Liver (tissue), 3 donors: ENCODE measurements at regions not wholly inside any gene's neighbourhood (a gene's known extent, or its start where the extent isn't known, plus 50 kb on each side); places are given as distances from the start of the nearest gene placed in this dataset.

Source experiments
- ATF3 ChIP-seq: IDR thresholded peaks from 2 replicates; pipeline ENCODE4 v1.6.1; 2016; ENCODE audit warnings: antibody characterized with exemption
- FOXA1 ChIP-seq: IDR thresholded peaks from 2 replicates; pipeline ENCODE4 v1.6.1; 2016; ENCODE audit warnings: antibody characterized with exemption
- JUND ChIP-seq, 2 donors: IDR thresholded peaks; 2 replicates each; pipeline ENCODE4 v1.6.1; 2016; ENCODE audit warnings: antibody characterized with exemption in 2 of 2
- RAD21 ChIP-seq, 2 donors: IDR thresholded peaks; 2 replicates each; pipeline ENCODE4 v1.6.1; 2016; ENCODE audit warnings: antibody characterized with exemption in 2 of 2, mild to moderate bottlenecking in 2 of 2
- YY1 ChIP-seq: IDR thresholded peaks from 2 replicates; pipeline ENCODE4 v1.6.1; 2016; ENCODE audit warnings: antibody characterized with exemption, mild to moderate bottlenecking
- TF ChIP-seq, protein P1 (sequence below): fragments of 150-350 bp; IDR thresholded peaks from 2 replicates; pipeline ENCODE4 v1.5.1; 2017; ENCODE audit warnings: improper control_type of control experiment, low read depth, low read length; ENCODE audit not compliant: missing input control
- TF ChIP-seq, protein P2 (sequence below): IDR thresholded peaks from 2 replicates; pipeline ENCODE4 v1.6.1; 2016; ENCODE audit warnings: antibody characterized with exemption
- TF ChIP-seq, protein P3 (sequence below): IDR thresholded peaks from 2 replicates; pipeline ENCODE4 v1.6.1; 2016; ENCODE audit warnings: antibody characterized with exemption, mild to moderate bottlenecking
- donor health status: healthy.
- donor health status: healthy.

GRCh38 chr14:101460986-101461750 lies 100.1 kb upstream of the DIO3 start:
- TF ChIP-seq, protein P1, sequence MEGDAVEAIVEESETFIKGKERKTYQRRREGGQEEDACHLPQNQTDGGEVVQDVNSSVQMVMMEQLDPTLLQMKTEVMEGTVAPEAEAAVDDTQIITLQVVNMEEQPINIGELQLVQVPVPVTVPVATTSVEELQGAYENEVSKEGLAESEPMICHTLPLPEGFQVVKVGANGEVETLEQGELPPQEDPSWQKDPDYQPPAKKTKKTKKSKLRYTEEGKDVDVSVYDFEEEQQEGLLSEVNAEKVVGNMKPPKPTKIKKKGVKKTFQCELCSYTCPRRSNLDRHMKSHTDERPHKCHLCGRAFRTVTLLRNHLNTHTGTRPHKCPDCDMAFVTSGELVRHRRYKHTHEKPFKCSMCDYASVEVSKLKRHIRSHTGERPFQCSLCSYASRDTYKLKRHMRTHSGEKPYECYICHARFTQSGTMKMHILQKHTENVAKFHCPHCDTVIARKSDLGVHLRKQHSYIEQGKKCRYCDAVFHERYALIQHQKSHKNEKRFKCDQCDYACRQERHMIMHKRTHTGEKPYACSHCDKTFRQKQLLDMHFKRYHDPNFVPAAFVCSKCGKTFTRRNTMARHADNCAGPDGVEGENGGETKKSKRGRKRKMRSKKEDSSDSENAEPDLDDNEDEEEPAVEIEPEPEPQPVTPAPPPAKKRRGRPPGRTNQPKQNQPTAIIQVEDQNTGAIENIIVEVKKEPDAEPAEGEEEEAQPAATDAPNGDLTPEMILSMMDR, result no peak
- TF ChIP-seq, protein P2, sequence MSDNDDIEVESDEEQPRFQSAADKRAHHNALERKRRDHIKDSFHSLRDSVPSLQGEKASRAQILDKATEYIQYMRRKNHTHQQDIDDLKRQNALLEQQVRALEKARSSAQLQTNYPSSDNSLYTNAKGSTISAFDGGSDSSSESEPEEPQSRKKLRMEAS, result no peak
- TF ChIP-seq, protein P3, sequence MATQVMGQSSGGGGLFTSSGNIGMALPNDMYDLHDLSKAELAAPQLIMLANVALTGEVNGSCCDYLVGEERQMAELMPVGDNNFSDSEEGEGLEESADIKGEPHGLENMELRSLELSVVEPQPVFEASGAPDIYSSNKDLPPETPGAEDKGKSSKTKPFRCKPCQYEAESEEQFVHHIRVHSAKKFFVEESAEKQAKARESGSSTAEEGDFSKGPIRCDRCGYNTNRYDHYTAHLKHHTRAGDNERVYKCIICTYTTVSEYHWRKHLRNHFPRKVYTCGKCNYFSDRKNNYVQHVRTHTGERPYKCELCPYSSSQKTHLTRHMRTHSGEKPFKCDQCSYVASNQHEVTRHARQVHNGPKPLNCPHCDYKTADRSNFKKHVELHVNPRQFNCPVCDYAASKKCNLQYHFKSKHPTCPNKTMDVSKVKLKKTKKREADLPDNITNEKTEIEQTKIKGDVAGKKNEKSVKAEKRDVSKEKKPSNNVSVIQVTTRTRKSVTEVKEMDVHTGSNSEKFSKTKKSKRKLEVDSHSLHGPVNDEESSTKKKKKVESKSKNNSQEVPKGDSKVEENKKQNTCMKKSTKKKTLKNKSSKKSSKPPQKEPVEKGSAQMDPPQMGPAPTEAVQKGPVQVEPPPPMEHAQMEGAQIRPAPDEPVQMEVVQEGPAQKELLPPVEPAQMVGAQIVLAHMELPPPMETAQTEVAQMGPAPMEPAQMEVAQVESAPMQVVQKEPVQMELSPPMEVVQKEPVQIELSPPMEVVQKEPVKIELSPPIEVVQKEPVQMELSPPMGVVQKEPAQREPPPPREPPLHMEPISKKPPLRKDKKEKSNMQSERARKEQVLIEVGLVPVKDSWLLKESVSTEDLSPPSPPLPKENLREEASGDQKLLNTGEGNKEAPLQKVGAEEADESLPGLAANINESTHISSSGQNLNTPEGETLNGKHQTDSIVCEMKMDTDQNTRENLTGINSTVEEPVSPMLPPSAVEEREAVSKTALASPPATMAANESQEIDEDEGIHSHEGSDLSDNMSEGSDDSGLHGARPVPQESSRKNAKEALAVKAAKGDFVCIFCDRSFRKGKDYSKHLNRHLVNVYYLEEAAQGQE, result no peak
- no peak for TF ChIP-seq FOXA1
- no peak for TF ChIP-seq RAD21 (IDR thresholded peaks at IDR 0.05)
- no peak for TF ChIP-seq JUND (IDR thresholded peaks at IDR 0.05)
- TF ChIP-seq ATF3, result no peak
- no peak for TF ChIP-seq YY1
